HEK293 (cell line): ENCODE measurements at regions not wholly inside any gene's neighbourhood (a gene's known extent, or its start where the extent isn't known, plus 50 kb on each side); places are given as distances from the start of the nearest gene placed in this dataset.

Experiments used
- GLI2 ChIP-seq: fragments of 450-650 bp; formaldehyde crosslinking; IDR thresholded peaks from 2 replicates; pipeline ENCODE4; 2017; ENCODE audit warnings: missing biosample characterization, missing genetic modification characterization, low read depth, borderline replicate concordance
- SCRT2 ChIP-seq: fragments of 450-650 bp; formaldehyde crosslinking; IDR thresholded peaks from 2 replicates; pipeline ENCODE4 v1.5.1; 2016; ENCODE audit warnings: missing biosample characterization, missing genetic modification characterization
- SP2 ChIP-seq: fragments of 450-650 bp; formaldehyde crosslinking; IDR thresholded peaks from 2 replicates; pipeline ENCODE4 v1.5.1; 2016; ENCODE audit warnings: missing biosample characterization, missing genetic modification characterization
- ZNF274 ChIP-seq, 2 experiments: fragments of 200-500 bp in 1 of 2; fragments of 450-650 bp in 1 of 2; sonication (Bioruptor generic) in 1 of 2; formaldehyde crosslinking in 1 of 2; IDR thresholded peaks; 2 replicates each; pipeline versions ENCODE4 v1.5.1 to v1.6.1; 2014 to 2016; ENCODE audit warnings: borderline replicate concordance in 1 of 2, inconsistent platforms in 1 of 2, low read length in 1 of 2, missing biosample characterization in 1 of 2, missing genetic modification characterization in 1 of 2
- TF ChIP-seq, protein P1 (sequence below): fragments of 450-650 bp; formaldehyde crosslinking; IDR thresholded peaks from 2 replicates; pipeline ENCODE4 v1.5.1; 2016; ENCODE audit warnings: missing biosample characterization, missing genetic modification characterization

DNA sequence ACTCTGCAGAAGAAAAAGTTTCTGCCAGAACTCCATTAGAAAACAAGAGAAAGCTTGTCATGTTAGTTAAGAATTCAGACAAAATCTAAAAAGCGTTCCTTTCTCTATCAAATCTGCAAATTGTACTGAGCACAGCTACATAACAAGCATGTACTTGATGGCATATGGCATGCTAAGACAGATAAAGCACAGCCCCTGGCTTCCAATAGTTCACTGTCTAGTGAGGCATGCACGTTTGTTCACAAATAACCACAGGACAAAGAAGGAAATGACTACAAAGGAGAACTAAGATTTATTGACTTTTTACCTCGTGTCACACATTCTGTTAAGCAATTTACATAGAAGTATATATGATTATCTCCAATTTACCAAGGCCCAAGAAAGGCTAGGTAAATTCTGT lies 518.2 kb upstream of the TLE4 start:
- TF ChIP-seq ZNF274 (IDR thresholded peaks at IDR 0.05; ENCODE audit: low read length) (no peak), ZNF274 (tag by site-specific recombination; IDR thresholded peaks at IDR 0.05; ENCODE audit: borderline replicate concordance) (no peak), GLI2 (tag by site-specific recombination) (no peak), SCRT2 (tag by site-specific recombination) (no peak), SP2 (tag by site-specific recombination) (no peak)
- TF ChIP-seq, protein P1, sequence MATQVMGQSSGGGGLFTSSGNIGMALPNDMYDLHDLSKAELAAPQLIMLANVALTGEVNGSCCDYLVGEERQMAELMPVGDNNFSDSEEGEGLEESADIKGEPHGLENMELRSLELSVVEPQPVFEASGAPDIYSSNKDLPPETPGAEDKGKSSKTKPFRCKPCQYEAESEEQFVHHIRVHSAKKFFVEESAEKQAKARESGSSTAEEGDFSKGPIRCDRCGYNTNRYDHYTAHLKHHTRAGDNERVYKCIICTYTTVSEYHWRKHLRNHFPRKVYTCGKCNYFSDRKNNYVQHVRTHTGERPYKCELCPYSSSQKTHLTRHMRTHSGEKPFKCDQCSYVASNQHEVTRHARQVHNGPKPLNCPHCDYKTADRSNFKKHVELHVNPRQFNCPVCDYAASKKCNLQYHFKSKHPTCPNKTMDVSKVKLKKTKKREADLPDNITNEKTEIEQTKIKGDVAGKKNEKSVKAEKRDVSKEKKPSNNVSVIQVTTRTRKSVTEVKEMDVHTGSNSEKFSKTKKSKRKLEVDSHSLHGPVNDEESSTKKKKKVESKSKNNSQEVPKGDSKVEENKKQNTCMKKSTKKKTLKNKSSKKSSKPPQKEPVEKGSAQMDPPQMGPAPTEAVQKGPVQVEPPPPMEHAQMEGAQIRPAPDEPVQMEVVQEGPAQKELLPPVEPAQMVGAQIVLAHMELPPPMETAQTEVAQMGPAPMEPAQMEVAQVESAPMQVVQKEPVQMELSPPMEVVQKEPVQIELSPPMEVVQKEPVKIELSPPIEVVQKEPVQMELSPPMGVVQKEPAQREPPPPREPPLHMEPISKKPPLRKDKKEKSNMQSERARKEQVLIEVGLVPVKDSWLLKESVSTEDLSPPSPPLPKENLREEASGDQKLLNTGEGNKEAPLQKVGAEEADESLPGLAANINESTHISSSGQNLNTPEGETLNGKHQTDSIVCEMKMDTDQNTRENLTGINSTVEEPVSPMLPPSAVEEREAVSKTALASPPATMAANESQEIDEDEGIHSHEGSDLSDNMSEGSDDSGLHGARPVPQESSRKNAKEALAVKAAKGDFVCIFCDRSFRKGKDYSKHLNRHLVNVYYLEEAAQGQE (tag by site-specific recombination) = no peak
